Activated naive CD4-positive, alpha-beta T cell treated with anti-CD3 and anti-CD28 coated beads, Interleukin-2, amount 10 ng/mL, durations not matched to agents 7 days and 5 days (primary cell): ENCODE measurements at regions not wholly inside any gene's neighbourhood (a gene's known extent, or its start where the extent isn't known, plus 50 kb on each side); places are given as distances from the start of the nearest gene placed in this dataset.
"Not testable (repeated sequence)": the region's sequence is repeated elsewhere in the genome, so short reads cannot be mapped to it uniquely, and the experiment has no call there.

ENCODE experiments used
- CTCF ChIA-PET: fragments of 350-600 bp; sonication (Branson Sonifier 250); formaldehyde crosslinking; loops from one replicate; lab custom pipeline; 2021; ENCODE audit warnings: antibody characterized with exemption; lab: Charles Lee
- DNase-seq: peaks from one replicate; pipeline ENCODE4 v3.0.0-alpha.2; 2020
- H3K27ac Mint-ChIP-seq: one replicate; pipeline ENCODE4 v1.8.0; 2021; ENCODE audit warnings: mild to moderate bottlenecking, moderate library complexity, mixed read lengths
- H3K27me3 Mint-ChIP-seq: one replicate; pipeline ENCODE4 v1.8.0; 2021; ENCODE audit warnings: mild to moderate bottlenecking, mixed read lengths
- H3K36me3 Mint-ChIP-seq: one replicate; pipeline ENCODE4 v1.8.0; 2021; ENCODE audit warnings: mixed read lengths
- H3K4me1 Mint-ChIP-seq: one replicate; pipeline ENCODE4 v1.8.0; 2021; ENCODE audit warnings: mixed read lengths
- H3K4me3 Mint-ChIP-seq: one replicate; pipeline ENCODE4 v1.8.0; 2021; ENCODE audit warnings: mild to moderate bottlenecking, moderate library complexity, mixed read lengths
- H3K9me3 Mint-ChIP-seq: one replicate; pipeline ENCODE4 v1.8.0; 2021; ENCODE audit warnings: mixed read lengths

DNA sequence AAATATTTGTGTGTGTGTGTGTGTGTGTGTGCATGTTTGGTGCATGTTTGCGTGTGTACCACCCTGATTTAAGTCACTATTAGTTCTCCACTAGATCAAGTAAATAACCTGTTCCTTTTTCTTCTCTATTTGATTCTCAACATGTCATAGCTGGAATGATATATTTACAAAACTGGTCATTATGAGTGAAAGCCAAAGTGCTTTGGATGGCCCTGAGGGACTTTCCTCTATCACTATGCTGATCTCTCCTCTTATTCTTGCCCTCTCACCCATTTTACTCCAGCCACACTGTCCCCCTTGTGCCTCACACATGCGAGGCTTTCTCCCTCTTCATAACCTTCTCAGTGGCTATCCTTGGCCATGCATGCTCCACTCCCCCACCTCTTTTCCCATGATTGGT, 144.6 kb upstream of the NMUR2 start:
- CTCF ChIA-PET, result no interaction called here
- Mint-ChIP-seq H3K36me3 (no peaks in the 10 kb centered on the region), H3K4me3 (no peak overlapping the region), H3K4me1 (no peaks in the 10 kb centered on the region), H3K9me3 (no peaks in the 10 kb centered on the region), H3K27ac (no peak overlapping the region), H3K27me3 (peaks cover 3% of the 10 kb centered on the region)
- DNase-seq, result no peak

DNA sequence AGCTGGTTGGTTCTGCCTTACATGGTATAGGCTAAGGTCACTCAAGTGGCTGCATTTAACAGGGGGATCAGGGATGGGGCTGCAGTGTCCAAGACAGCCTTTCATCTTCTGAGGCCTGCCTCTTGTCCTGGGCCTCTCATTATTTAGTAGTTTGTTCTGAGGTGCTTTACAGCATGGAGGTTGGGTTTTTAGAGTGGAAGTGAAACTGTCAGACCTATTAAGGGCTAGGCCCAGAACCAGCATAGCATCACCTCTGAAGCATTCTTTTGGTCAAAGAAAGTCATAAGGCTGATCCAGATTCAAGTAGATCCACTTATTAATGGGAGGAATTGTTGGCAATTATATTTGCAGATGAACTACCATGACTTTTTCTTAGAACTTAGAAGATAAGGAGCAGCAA, 146.0 kb upstream of the NMUR2 start:
- no peaks in the 10 kb centered on the region for H3K4me1 Mint-ChIP-seq
- H3K27ac Mint-ChIP-seq, result no peak overlapping the region
- H3K36me3 Mint-ChIP-seq, result no peaks in the 10 kb centered on the region
- H3K27me3 Mint-ChIP-seq, result peaks cover 3% of the 10 kb centered on the region
- DNase-seq, result no peak
- no peaks in the 10 kb centered on the region for H3K9me3 Mint-ChIP-seq
- no peak overlapping the region for H3K4me3 Mint-ChIP-seq
- CTCF ChIA-PET, result no interaction called here

DNA sequence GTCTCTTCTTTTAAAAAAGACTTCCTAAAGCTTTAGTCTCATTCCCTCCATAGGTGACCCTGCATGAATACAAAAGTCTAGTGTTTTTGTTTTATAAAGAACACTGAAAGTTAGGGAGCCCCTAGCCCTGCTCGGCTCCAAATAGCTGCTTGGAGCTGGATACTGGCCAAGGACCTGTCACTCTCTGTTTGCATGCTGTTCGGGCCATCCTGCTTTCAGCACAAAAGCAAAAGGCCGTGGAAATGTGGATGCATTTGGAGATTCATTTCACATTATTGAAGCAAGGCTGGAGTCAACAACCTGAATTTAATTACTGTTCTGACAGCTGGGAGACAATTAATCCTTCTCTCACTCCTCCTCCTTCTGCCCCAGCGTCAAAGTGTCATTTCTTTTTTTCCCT, 151.7 kb upstream of the NMUR2 start:
- no peaks in the 10 kb centered on the region for H3K27me3 Mint-ChIP-seq
- H3K9me3 Mint-ChIP-seq, result no peaks in the 10 kb centered on the region
- H3K27ac Mint-ChIP-seq, result no peak overlapping the region
- H3K4me3 Mint-ChIP-seq, result no peak overlapping the region
- CTCF ChIA-PET, result interaction anchor here (1.6 kb wide), 1 partner anchor 1408 kb away, joined by 4 read pairs; no protein-coding TSS in a partner anchor
- H3K36me3 Mint-ChIP-seq, result no peaks in the 10 kb centered on the region
- DNase-seq, result no peak
- H3K4me1 Mint-ChIP-seq, result no peaks in the 10 kb centered on the region

DNA sequence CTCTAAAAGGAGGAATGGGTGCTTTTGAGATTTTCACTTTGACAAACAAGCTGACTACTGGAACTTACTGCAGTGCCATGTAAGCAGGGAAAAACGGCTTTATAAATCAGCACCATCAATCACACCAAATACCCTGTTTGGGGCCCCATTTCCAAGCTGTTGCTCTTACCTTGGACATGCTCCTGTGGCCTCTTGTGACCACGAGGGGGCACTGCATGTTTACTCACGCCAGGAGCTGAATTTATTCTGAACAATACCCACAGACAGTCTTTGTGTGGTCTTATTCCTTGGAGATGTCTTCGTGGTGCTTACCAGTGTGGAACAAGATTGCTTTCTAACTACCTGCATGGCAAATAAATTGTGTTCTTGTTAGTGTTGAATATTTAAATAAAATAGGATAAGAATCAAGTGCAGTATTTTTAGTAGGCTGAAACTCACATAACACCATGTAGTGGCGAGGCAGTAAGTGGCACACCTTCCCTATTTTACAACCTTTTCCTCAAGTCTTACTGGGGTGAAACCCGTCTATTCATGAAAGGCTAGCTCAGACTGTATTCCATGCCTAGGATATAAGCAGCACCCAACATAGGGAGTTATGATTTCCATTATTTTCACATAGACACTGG, 155.5 kb upstream of the NMUR2 start:
- peak; percentile 59 for DNase-seq
- Mint-ChIP-seq H3K27me3 (no peaks in the 10 kb centered on the region), H3K4me1 (no peaks in the 10 kb centered on the region), H3K27ac (no peak overlapping the region), H3K36me3 (no peaks in the 10 kb centered on the region), H3K4me3 (no peak overlapping the region), H3K9me3 (no peaks in the 10 kb centered on the region)
- CTCF ChIA-PET, result interaction anchor here (1.1 to 2.1 kb wide), 3 partner anchors 24 to 1408 kb away, joined by 3 to 11 read pairs (median 4); no protein-coding TSS in a partner anchor

DNA sequence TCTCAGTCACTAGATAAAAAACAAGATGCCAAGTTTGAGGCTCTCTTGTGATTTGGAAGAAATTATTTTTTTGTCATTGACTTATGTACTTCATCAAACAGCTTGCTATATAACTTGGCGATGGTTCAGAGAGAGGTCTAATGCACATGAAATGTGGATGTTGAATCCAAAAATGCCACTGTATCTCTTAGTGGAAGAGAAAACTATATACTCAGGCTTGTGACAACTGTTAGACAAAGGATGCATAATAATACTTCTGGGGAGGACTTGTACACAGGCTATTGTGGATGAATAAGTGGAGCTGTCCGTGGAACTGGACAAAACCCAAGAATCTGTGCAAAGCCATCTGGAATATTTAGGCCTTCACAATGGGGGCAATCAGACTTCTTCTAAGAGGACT, 162.9 kb upstream of the NMUR2 start:
- CTCF ChIA-PET, result no interaction called here
- H3K36me3 Mint-ChIP-seq, result no peaks in the 10 kb centered on the region
- no peak for DNase-seq

DNA sequence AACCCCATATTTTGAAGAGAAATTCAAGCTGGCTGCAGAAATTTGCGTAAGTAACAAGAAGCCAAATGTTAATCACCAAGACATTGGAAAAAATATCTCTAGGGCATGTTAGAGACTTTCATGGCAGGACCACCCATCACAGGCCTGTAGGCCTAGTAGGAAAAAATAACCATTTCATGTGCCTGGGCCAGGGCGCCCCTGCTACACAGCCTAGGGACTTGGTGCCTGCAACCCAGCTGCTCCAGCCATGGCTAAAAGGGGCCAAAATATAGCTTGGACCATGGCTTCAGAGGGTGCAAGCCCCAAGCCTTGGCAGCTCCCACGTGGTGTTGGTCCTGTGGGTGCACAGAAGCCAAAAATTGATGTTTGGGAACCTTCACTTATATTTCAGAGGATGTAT, 167.7 kb upstream of the NMUR2 start:
- CTCF ChIA-PET, result no interaction called here
- no peak for DNase-seq
- H3K36me3 Mint-ChIP-seq, result no peaks in the 10 kb centered on the region
- H3K9me3 Mint-ChIP-seq, result peaks cover 2% of the 10 kb centered on the region
- no peak overlapping the region for H3K4me3 Mint-ChIP-seq
- H3K4me1 Mint-ChIP-seq, result no peaks in the 10 kb centered on the region
- no peak overlapping the region for H3K27ac Mint-ChIP-seq
- H3K27me3 Mint-ChIP-seq, result no peaks in the 10 kb centered on the region

More for the DNA sequence above, 162.9 kb upstream of the NMUR2 start:
- no peaks in the 10 kb centered on the region for H3K27me3 Mint-ChIP-seq
- H3K4me1 Mint-ChIP-seq, result no peaks in the 10 kb centered on the region
- no peak overlapping the region for H3K4me3 Mint-ChIP-seq
- H3K9me3 Mint-ChIP-seq, result peaks cover 2% of the 10 kb centered on the region
- H3K27ac Mint-ChIP-seq, result no peak overlapping the region

DNA sequence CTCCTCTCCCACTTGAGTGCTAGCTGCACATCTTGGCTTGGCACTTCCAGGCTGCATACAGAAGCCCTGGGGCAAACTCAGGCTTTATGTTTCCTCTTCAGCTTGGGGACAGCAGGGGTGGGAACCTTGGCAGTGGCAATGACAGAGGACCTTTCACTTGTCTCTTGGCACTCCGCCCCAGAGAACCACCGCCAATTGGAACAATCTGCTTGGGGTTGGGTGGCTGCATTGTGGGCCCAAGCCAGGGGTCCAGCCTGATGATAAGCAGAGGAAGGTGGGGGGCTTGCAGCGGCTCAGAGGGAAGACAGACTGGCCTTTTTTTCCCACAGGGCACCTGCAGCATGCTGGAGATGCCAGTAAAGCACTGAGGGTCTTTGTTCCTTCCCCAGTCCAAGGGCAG, 179.0 kb upstream of the NMUR2 start:
- Mint-ChIP-seq H3K4me1 (no peaks in the 10 kb centered on the region), H3K4me3 (no peak overlapping the region), H3K9me3 (peaks cover 11% of the 10 kb centered on the region), H3K27me3 (no peaks in the 10 kb centered on the region), H3K36me3 (no peaks in the 10 kb centered on the region), H3K27ac (no peak overlapping the region)
- DNase-seq, result no peak
- CTCF ChIA-PET, result no interaction called here

DNA sequence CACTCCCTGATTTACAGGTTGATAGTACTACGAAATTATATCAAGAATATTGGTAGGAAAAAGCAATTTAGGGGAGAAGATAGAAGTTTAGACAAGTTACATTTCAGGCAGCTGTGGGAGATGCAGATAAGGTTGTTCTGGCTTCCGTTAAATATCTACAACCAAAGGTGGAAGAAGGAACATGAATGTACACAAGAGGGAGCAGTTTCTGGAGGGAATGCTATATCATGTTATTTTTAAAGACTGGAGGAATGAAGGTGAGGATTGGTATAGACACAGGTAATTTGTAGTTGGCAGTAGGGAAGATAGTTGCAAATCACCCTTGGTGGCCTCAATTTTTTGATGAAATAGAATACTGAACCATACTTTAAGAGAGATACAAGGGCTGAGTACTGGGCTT, 187.3 kb upstream of the NMUR2 start:
- Mint-ChIP-seq H3K27ac (no peak overlapping the region), H3K4me1 (no peaks in the 10 kb centered on the region), H3K36me3 (no peaks in the 10 kb centered on the region), H3K27me3 (no peaks in the 10 kb centered on the region), H3K4me3 (no peak overlapping the region), H3K9me3 (peaks cover 6% of the 10 kb centered on the region)
- no peak for DNase-seq
- CTCF ChIA-PET, result no interaction called here

DNA sequence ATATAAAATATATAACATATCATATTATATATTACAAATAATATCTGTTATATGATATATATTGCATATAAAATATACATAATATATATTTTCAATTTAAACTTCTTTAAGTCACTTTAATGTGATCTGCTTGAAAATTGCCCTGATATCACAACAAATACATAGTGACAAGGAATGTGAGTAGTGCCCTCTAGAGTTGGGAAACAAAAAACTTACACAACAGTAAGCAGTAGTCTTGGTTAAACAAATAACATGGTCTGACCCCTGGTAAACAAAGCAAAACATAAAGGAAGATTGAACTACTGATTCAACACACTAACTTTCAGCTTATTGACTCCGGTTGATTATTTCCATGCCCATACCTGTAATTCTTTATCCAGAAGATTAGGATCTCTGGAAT, 188.3 kb upstream of the NMUR2 start:
- no peak overlapping the region for H3K4me3 Mint-ChIP-seq
- no peaks in the 10 kb centered on the region for H3K36me3 Mint-ChIP-seq
- peaks cover 2% of the 10 kb centered on the region for H3K9me3 Mint-ChIP-seq
- no peak overlapping the region for H3K27ac Mint-ChIP-seq
- CTCF ChIA-PET, result no interaction called here
- no peaks in the 10 kb centered on the region for H3K4me1 Mint-ChIP-seq
- DNase-seq, result no peak
- H3K27me3 Mint-ChIP-seq, result no peaks in the 10 kb centered on the region

DNA sequence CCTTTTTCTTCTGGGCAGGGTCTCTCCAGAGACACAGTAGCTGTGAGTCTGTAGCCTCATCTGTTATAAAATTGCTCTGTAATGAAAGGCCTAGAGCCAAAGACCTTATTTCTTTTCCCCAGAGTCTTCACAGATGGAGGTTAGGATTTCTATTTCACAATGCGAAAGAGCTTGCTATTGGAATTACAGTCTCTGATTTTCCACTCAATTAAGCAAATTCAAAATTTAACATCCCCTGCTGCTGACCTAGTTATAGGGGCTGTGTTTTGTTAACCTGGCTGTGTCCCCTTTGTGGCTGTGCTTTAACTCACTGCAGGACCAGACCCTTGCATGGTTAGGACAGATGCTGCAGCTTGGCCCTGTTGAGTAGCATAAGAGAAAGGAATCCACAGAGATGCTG, 190.3 kb upstream of the NMUR2 start:
- no peaks in the 10 kb centered on the region for H3K27me3 Mint-ChIP-seq

DNA sequence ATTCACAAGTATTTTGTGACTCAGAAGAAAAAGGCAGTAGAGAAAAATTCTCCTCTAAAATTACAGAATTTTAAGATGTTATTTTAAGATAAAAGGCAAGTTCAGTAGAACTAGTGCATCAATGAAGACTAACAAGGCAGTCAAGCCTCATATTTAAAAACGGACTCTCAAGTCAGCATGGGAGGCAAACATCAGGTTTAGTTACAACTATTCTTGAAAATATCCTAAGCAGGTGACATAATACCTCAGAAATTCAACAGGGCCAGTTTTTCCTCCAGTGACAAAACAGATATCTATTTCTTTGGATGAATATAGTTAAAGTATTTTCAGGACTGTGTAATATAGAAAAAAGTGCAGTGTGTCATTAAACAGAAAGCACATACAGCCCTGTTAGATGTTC, 194.0 kb upstream of the NMUR2 start:
- DNase-seq, result no peak
- Mint-ChIP-seq H3K36me3 (no peaks in the 10 kb centered on the region), H3K9me3 (no peaks in the 10 kb centered on the region), H3K27ac (no peak overlapping the region), H3K27me3 (no peaks in the 10 kb centered on the region), H3K4me1 (no peaks in the 10 kb centered on the region), H3K4me3 (no peak overlapping the region)
- CTCF ChIA-PET, result no interaction called here

More for the DNA sequence above, 190.3 kb upstream of the NMUR2 start:
- H3K4me1 Mint-ChIP-seq, result no peaks in the 10 kb centered on the region
- CTCF ChIA-PET, result no interaction called here
- no peak overlapping the region for H3K27ac Mint-ChIP-seq
- DNase-seq, result no peak
- no peaks in the 10 kb centered on the region for H3K9me3 Mint-ChIP-seq
- H3K4me3 Mint-ChIP-seq, result no peak overlapping the region
- no peaks in the 10 kb centered on the region for H3K36me3 Mint-ChIP-seq

DNA sequence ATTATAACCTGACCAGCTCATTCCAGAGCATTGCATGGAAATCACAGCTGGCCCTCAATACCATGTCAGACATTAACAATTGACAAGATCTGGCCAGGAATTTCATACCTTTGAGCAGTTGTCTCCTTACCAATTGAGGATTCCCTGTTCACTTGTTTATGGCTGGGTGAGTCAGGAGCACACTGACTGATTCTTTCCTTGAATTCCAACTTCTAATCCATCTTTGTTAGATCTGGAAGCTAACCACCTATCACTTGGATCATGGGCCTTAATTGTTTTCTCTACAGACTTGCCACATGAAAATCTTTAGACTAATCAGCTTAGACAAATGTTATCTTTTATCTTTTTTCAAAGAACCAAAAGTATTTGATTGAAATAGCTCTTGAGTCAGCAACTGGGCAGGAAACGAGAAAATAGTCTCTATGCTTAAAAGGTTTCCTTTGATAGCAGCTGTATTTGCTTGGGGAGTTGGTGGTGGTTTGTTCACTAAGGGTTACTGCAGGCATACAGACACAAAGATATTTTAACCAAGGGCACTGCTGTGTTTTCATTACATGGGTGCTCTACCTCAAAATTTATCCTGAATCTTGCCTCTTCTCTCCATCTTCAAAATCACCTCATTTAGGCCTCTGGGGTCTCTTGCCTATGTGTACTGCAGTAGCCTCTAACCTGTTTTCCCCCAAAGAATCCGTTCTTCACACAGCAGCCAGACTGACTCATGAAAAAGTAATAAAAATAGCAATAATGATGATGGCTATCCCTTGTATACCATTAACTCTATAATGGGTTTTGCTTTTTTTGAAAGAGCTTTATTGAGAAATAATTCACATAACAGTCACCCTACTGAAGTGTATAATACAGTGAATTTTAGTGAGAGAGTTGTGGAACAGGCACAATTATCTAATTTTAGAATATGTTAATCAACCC, 197.0 kb upstream of the NMUR2 start:
- DNase-seq, result no peak
- Mint-ChIP-seq H3K9me3 (no peaks in the 10 kb centered on the region), H3K27ac (no peak overlapping the region), H3K36me3 (no peaks in the 10 kb centered on the region), H3K27me3 (no peaks in the 10 kb centered on the region), H3K4me3 (no peak overlapping the region), H3K4me1 (no peaks in the 10 kb centered on the region)
- CTCF ChIA-PET, result no interaction called here

DNA sequence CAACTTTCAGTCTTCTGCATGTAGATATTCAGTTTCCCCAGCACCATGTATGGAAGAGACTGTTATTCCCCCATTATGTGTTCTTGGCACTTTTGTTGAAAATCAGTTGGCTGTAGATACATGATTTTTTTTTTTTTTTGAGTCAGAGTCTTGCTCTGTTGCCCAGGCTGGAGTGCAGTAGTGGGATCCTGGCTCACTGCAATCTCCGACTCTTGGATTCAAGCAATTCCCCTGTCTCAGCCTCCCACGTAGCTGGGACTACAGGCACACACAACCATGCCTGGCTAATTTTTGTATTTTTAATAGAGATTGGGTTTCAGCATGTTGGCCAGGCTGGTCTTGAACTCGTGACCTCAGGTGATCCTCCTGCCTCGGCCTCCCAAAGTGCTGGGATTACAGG, 201.0 kb upstream of the NMUR2 start:
- H3K27ac Mint-ChIP-seq, CTCF ChIA-PET, H3K27me3 Mint-ChIP-seq: not testable (repeated sequence)

DNA sequence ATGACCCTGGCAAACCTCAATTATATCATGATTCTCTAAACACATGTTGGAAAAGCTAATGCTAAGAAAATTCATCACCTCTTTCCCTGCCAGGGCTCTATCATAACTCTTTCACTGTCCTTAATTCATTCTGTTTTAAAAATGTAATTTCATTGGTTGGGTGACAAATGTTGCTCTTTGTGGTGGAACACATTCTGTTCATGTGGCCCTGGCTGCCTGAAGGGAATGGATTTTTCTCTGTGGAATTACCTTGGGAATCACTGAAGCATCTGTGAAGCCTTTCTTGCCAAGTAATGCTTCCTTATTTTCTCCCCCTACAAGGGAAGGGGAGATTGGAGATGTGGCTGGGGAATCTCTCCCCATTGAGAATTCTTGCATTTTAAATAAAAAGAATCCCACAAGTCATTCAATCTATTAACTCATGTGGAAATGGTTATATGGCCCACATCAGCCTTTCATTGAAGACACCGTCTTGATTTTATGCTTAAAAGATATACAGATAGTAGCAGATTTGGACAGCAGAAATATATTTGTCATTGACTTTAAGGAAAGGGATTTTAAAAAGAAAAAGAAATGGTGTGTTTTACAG, 201.8 kb upstream of the NMUR2 start:
- no peaks in the 10 kb centered on the region for H3K9me3 Mint-ChIP-seq
- CTCF ChIA-PET, result no interaction called here
- H3K36me3 Mint-ChIP-seq, result no peaks in the 10 kb centered on the region
- no peak overlapping the region for H3K4me3 Mint-ChIP-seq
- DNase-seq, result no peak
- H3K4me1 Mint-ChIP-seq, result no peaks in the 10 kb centered on the region
- no peak overlapping the region for H3K27ac Mint-ChIP-seq
- H3K27me3 Mint-ChIP-seq, result no peaks in the 10 kb centered on the region

More for the DNA sequence above, 201.0 kb upstream of the NMUR2 start:
- not testable (repeated sequence) for DNase-seq, H3K36me3 Mint-ChIP-seq, H3K4me1 Mint-ChIP-seq, H3K9me3 Mint-ChIP-seq, H3K4me3 Mint-ChIP-seq
